HEK293 (cell line): ENCODE measurements at regions not wholly inside any gene's neighbourhood (a gene's known extent, or its start where the extent isn't known, plus 50 kb on each side); places are given as distances from the start of the nearest gene placed in this dataset.

ENCODE experiments used
- CTCF ChIA-PET: fragments of 350-600 bp; formaldehyde crosslinking; extraction: SDS; loops from one replicate; lab custom pipeline; 2021; ENCODE audit warnings: antibody characterized with exemption; lab: Yijun Ruan, JAX
- POLR2A ChIA-PET: fragments of 300-600 bp; formaldehyde crosslinking; extraction: SDS; loops from one replicate; lab custom pipeline; 2020; ENCODE audit warnings: antibody characterized with exemption, inconsistent platforms; lab: Yijun Ruan, JAX
- H3K27ac ChIP-seq: fragments of 200-500 bp; sonication (Bioruptor generic); 2 replicates; pipeline ENCODE4 v1.5.1; 2014; ENCODE audit warnings: low read depth, low read length, control low read depth, inconsistent platforms; ENCODE audit errors: extremely low read depth
- H3K36me3 ChIP-seq, 2 experiments: fragments of 200-500 bp in 1 of 2; sonication (Bioruptor generic) in 1 of 2; 1 replicate in 1 of 2; 2 replicates in 1 of 2; pipeline ENCODE4 v1.5.1; 2014 to 2017; ENCODE audit warnings: inconsistent platforms in 2 of 2, low read length in 2 of 2; ENCODE audit not compliant: control insufficient read depth in 2 of 2, insufficient read depth in 1 of 2
- H3K4me1 ChIP-seq: fragments of 200-500 bp; sonication (Bioruptor generic); 2 replicates; pipeline ENCODE4 v1.5.1; 2014; ENCODE audit warnings: mild to moderate bottlenecking, low read length, inconsistent platforms; ENCODE audit not compliant: control insufficient read depth, insufficient read depth
- H3K4me3 ChIP-seq: 2 replicates; pipeline ENCODE4 v1.5.1; 2011; ENCODE audit warnings: low read depth, mild to moderate bottlenecking, control low read depth, low read length, moderate library complexity
- H3K9me3 ChIP-seq: fragments of 200-500 bp; sonication (Bioruptor generic); 2 replicates; pipeline ENCODE4 v1.5.1; 2014; ENCODE audit warnings: low read depth, low read length, inconsistent platforms; ENCODE audit not compliant: control insufficient read depth, insufficient read depth
- FEZF1 ChIP-seq: fragments of 450-650 bp; formaldehyde crosslinking; IDR thresholded peaks from 2 replicates; pipeline ENCODE4 v1.5.1; 2016; ENCODE audit warnings: missing biosample characterization, missing genetic modification characterization
- HOXD13 ChIP-seq: sonication (generic); formaldehyde crosslinking; IDR thresholded peaks from 2 replicates; pipeline ENCODE4 v1.8.0; 2022; ENCODE audit warnings: missing genetic modification reagents, borderline replicate concordance
- IKZF3 ChIP-seq: fragments of 450-650 bp; IDR thresholded peaks from 2 replicates; pipeline ENCODE4 v1.5.0; 2018; ENCODE audit warnings: missing biosample characterization, mild to moderate bottlenecking, missing genetic modification characterization, moderate library complexity
- MZF1 ChIP-seq: fragments of 450-650 bp; formaldehyde crosslinking; IDR thresholded peaks from 2 replicates; pipeline ENCODE4 v1.5.1; 2017; ENCODE audit warnings: missing biosample characterization, missing genetic modification characterization, borderline replicate concordance
- SP7 ChIP-seq: fragments of 450-650 bp; formaldehyde crosslinking; IDR thresholded peaks from 2 replicates; pipeline ENCODE4 v1.5.1; 2016; ENCODE audit warnings: missing biosample characterization, missing genetic modification characterization
- ZBTB1 ChIP-seq: fragments of 450-650 bp; formaldehyde crosslinking; IDR thresholded peaks from 2 replicates; pipeline ENCODE4 v1.5.1; 2016; ENCODE audit warnings: missing biosample characterization, missing genetic modification characterization
- ZBTB17 ChIP-seq: fragments of 450-650 bp; formaldehyde crosslinking; IDR thresholded peaks from 2 replicates; pipeline ENCODE4 v1.5.1; 2016; ENCODE audit warnings: missing biosample characterization, missing genetic modification characterization
- ZBTB21 ChIP-seq: fragments of 450-650 bp; formaldehyde crosslinking; IDR thresholded peaks from 2 replicates; pipeline ENCODE4 v1.5.1; 2017; ENCODE audit warnings: missing biosample characterization, missing genetic modification characterization
- ZBTB8A ChIP-seq: fragments of 450-650 bp; formaldehyde crosslinking; IDR thresholded peaks from 2 replicates; pipeline ENCODE4 v1.5.1; 2016; ENCODE audit warnings: missing biosample characterization, missing genetic modification characterization
- ZEB2 ChIP-seq: fragments of 450-650 bp; formaldehyde crosslinking; IDR thresholded peaks from 2 replicates; pipeline ENCODE4 v1.5.1; 2016; ENCODE audit warnings: missing biosample characterization, missing genetic modification characterization
- ZFP37 ChIP-seq: fragments of 450-650 bp; formaldehyde crosslinking; IDR thresholded peaks from 2 replicates; pipeline ENCODE4 v1.5.1; 2016; ENCODE audit warnings: missing biosample characterization, missing genetic modification characterization
- ZNF132 ChIP-seq: fragments of 450-650 bp; formaldehyde crosslinking; IDR thresholded peaks from 2 replicates; pipeline ENCODE4 v1.5.1; 2017; ENCODE audit warnings: missing biosample characterization, missing genetic modification characterization, borderline replicate concordance
- ZNF223 ChIP-seq: fragments of 450-650 bp; formaldehyde crosslinking; IDR thresholded peaks from 2 replicates; pipeline ENCODE4 v1.5.1; 2016; ENCODE audit warnings: missing biosample characterization, missing genetic modification characterization
- ZNF248 ChIP-seq: fragments of 450-650 bp; formaldehyde crosslinking; IDR thresholded peaks from 2 replicates; pipeline ENCODE4 v1.5.1; 2017; ENCODE audit warnings: missing biosample characterization, missing genetic modification characterization
- ZNF302 ChIP-seq: fragments of 450-650 bp; formaldehyde crosslinking; IDR thresholded peaks from 2 replicates; pipeline ENCODE4 v1.5.1; 2016; ENCODE audit warnings: missing biosample characterization, missing genetic modification characterization, low read depth
- ZNF350 ChIP-seq: fragments of 450-650 bp; formaldehyde crosslinking; IDR thresholded peaks from 2 replicates; pipeline ENCODE4 v1.5.0; 2017; ENCODE audit warnings: missing biosample characterization, mild to moderate bottlenecking, missing genetic modification characterization
- ZNF48 ChIP-seq: fragments of 450-650 bp; formaldehyde crosslinking; IDR thresholded peaks from 2 replicates; pipeline ENCODE4 v1.5.1; 2016; ENCODE audit warnings: missing biosample characterization, missing genetic modification characterization
- ZNF596 ChIP-seq: fragments of 450-650 bp; IDR thresholded peaks from 2 replicates; pipeline ENCODE4 v1.5.0; 2018; ENCODE audit warnings: missing biosample characterization, mild to moderate bottlenecking, missing genetic modification characterization, moderate library complexity
- ZNF600 ChIP-seq: fragments of 450-650 bp; formaldehyde crosslinking; IDR thresholded peaks from 2 replicates; pipeline ENCODE4 v1.5.1; 2016; ENCODE audit warnings: missing biosample characterization, missing genetic modification characterization
- ZNF707 ChIP-seq: fragments of 450-650 bp; formaldehyde crosslinking; IDR thresholded peaks from 2 replicates; pipeline ENCODE4 v1.5.1; 2016; ENCODE audit warnings: missing biosample characterization, missing genetic modification characterization
- ZNF768 ChIP-seq: fragments of 450-650 bp; formaldehyde crosslinking; IDR thresholded peaks from 2 replicates; pipeline ENCODE4 v1.5.1; 2018; ENCODE audit warnings: missing biosample characterization, mild to moderate bottlenecking, missing genetic modification characterization
- ZNF776 ChIP-seq: fragments of 450-650 bp; formaldehyde crosslinking; IDR thresholded peaks from 2 replicates; pipeline ENCODE4 v1.5.0; 2017; ENCODE audit warnings: missing biosample characterization, missing genetic modification characterization, borderline replicate concordance
- TF ChIP-seq, protein P1 (sequence below): fragments of 450-650 bp; formaldehyde crosslinking; IDR thresholded peaks from 2 replicates; pipeline ENCODE4 v1.5.1; 2016; ENCODE audit warnings: missing biosample characterization, missing genetic modification characterization
- TF ChIP-seq, protein P2 (sequence below): fragments of 450-650 bp; formaldehyde crosslinking; IDR thresholded peaks from 2 replicates; pipeline ENCODE4 v1.5.1; 2017; ENCODE audit warnings: missing biosample characterization, missing genetic modification characterization
- TF ChIP-seq, protein P3 (sequence below): fragments of 450-650 bp; formaldehyde crosslinking; IDR thresholded peaks from 2 replicates; pipeline ENCODE4 v1.5.1; 2016; ENCODE audit warnings: missing biosample characterization, missing genetic modification characterization
- TF ChIP-seq, protein P4 (sequence below): fragments of 450-650 bp; formaldehyde crosslinking; IDR thresholded peaks from 2 replicates; pipeline ENCODE4 v1.5.1; 2016; ENCODE audit warnings: missing biosample characterization, missing genetic modification characterization
- TF ChIP-seq, protein P5 (sequence below): fragments of 450-650 bp; formaldehyde crosslinking; IDR thresholded peaks from 2 replicates; pipeline ENCODE4 v1.5.1; 2016; ENCODE audit warnings: missing biosample characterization, missing genetic modification characterization

DNA sequence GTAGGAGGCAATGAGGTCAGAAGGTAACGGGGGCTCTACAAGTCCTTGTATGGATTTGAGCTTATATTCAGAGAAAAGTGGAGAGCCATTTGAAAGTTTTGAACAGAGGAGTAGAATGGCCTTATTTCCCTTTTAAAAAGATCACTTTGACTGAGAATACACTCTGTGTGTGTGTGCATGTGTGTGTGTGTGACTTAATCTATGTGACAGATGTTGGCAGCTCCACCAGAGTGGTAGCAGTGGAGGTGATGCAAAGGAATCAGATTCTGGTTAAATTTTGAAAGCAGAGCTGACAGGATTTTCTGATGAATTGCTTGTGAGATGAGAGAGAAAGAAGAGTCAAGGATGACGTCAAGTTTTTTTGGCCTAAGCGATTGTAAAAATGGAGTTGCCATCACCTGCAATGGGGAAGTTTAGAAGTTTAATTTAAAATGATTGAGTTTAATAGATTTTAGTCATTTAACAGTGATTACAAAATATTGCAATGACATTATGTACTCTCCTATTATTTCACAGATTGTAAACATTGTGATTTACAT, 172.2 kb upstream of the HEY2 start:
- no peaks in the 10 kb centered on the region for H3K4me1 ChIP-seq
- no peaks in the 10 kb centered on the region for H3K36me3 ChIP-seq
- H3K9me3 ChIP-seq, result no peaks in the 10 kb centered on the region
- TF ChIP-seq, protein P1, sequence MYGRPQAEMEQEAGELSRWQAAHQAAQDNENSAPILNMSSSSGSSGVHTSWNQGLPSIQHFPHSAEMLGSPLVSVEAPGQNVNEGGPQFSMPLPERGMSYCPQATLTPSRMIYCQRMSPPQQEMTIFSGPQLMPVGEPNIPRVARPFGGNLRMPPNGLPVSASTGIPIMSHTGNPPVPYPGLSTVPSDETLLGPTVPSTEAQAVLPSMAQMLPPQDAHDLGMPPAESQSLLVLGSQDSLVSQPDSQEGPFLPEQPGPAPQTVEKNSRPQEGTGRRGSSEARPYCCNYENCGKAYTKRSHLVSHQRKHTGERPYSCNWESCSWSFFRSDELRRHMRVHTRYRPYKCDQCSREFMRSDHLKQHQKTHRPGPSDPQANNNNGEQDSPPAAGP (tag by site-specific recombination), result no peak
- TF ChIP-seq ZNF707 (tag by site-specific recombination) (no peak), ZNF776 (tag by site-specific recombination) (no peak), ZNF600 (tag by site-specific recombination) (no peak), ZBTB1 (tag by site-specific recombination) (no peak), ZNF302 (tag by site-specific recombination) (no peak), ZNF248 (tag by site-specific recombination) (no peak), ZFP37 (tag by site-specific recombination) (no peak), MZF1 (tag by site-specific recombination) (no peak), HOXD13 (no peak), ZNF48 (tag by site-specific recombination) (no peak), SP7 (tag by site-specific recombination) (no peak), ZNF768 (tag by site-specific recombination) (no peak), ZNF596 (tag by site-specific recombination) (no peak)
- TF ChIP-seq, protein P2, sequence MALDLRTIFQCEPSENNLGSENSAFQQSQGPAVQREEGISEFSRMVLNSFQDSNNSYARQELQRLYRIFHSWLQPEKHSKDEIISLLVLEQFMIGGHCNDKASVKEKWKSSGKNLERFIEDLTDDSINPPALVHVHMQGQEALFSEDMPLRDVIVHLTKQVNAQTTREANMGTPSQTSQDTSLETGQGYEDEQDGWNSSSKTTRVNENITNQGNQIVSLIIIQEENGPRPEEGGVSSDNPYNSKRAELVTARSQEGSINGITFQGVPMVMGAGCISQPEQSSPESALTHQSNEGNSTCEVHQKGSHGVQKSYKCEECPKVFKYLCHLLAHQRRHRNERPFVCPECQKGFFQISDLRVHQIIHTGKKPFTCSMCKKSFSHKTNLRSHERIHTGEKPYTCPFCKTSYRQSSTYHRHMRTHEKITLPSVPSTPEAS, result no peak
- H3K4me3 ChIP-seq, result no peak overlapping the region
- ChIA-PET POLR2A (no interaction called here), CTCF (no interaction called here)
- H3K27ac ChIP-seq, result no peak overlapping the region

DNA sequence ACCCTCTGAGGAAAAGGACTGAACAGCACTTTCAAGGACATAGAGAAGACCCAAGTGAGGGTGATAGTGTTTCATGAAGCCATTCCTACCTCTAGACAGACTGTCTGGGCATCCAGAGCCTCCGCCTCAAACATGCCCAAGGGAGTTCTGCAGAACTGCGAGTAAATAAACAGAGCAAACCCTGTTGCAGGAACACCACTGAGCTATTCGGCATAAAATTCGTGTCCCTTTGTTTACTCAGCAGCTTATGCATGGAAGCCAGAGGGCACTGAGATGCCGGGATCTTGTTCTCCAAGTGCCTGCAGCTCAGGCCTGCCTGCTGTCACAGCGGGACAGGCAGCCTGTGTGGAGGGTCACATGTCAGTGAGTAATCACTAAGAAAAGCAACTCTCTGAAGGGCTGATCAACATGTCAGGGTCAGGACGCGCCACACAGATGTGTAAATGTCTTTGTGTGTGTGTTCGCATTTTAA, 164.9 kb upstream of the HEY2 start:
- ChIA-PET CTCF (interaction anchor here (0.6 to 1.0 kb wide), 4 partner anchors 167 to 272 kb away, joined by 3 to 5 read pairs (median 4); no protein-coding TSS in a partner anchor), POLR2A (interaction anchor here (0.9 kb wide), 1 partner anchor 163 kb away, joined by 4 read pairs; no protein-coding TSS in a partner anchor)
- Histone ChIP-seq H3K9me3 (no peaks in the 10 kb centered on the region), H3K27ac (peak overlapping the region; percentile 27; the same call in 1 of the 2 replicates), H3K4me3 (no peak overlapping the region), H3K36me3 (no peaks in the 10 kb centered on the region), H3K4me1 (no peaks in the 10 kb centered on the region; the same call in 1 of the 2 replicates)
- TF ChIP-seq, protein P3, sequence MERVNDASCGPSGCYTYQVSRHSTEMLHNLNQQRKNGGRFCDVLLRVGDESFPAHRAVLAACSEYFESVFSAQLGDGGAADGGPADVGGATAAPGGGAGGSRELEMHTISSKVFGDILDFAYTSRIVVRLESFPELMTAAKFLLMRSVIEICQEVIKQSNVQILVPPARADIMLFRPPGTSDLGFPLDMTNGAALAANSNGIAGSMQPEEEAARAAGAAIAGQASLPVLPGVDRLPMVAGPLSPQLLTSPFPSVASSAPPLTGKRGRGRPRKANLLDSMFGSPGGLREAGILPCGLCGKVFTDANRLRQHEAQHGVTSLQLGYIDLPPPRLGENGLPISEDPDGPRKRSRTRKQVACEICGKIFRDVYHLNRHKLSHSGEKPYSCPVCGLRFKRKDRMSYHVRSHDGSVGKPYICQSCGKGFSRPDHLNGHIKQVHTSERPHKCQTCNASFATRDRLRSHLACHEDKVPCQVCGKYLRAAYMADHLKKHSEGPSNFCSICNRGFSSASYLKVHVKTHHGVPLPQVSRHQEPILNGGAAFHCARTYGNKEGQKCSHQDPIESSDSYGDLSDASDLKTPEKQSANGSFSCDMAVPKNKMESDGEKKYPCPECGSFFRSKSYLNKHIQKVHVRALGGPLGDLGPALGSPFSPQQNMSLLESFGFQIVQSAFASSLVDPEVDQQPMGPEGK (tag by site-specific recombination), result peak; percentile 38; the same call in 1 of the 2 replicates
- TF ChIP-seq, protein P4, sequence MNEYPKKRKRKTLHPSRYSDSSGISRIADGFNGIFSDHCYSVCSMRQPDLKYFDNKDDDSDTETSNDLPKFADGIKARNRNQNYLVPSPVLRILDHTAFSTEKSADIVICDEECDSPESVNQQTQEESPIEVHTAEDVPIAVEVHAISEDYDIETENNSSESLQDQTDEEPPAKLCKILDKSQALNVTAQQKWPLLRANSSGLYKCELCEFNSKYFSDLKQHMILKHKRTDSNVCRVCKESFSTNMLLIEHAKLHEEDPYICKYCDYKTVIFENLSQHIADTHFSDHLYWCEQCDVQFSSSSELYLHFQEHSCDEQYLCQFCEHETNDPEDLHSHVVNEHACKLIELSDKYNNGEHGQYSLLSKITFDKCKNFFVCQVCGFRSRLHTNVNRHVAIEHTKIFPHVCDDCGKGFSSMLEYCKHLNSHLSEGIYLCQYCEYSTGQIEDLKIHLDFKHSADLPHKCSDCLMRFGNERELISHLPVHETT (tag by site-specific recombination), result peak; percentile 68
- TF ChIP-seq ZBTB17 (tag by site-specific recombination) (peak; percentile 97), ZEB2 (tag by site-specific recombination) (peak; percentile 72), ZNF223 (tag by site-specific recombination) (no peak), IKZF3 (peak; percentile 55; the same call in 1 of the 2 replicates), ZBTB21 (tag by site-specific recombination) (peak; percentile 55; the same call in 1 of the 2 replicates), ZNF132 (tag by site-specific recombination) (no peak), ZNF350 (tag by site-specific recombination) (no peak), FEZF1 (peak; percentile 75), ZNF596 (tag by site-specific recombination) (0 out of 2 replicates have a peak, but pooled peaks have one; percentile 12), ZBTB8A (peak; percentile 50)
- TF ChIP-seq, protein P1 (tag by site-specific recombination), result 0 out of 2 replicates have a peak, but pooled peaks have one; percentile 20
- TF ChIP-seq, protein P5, sequence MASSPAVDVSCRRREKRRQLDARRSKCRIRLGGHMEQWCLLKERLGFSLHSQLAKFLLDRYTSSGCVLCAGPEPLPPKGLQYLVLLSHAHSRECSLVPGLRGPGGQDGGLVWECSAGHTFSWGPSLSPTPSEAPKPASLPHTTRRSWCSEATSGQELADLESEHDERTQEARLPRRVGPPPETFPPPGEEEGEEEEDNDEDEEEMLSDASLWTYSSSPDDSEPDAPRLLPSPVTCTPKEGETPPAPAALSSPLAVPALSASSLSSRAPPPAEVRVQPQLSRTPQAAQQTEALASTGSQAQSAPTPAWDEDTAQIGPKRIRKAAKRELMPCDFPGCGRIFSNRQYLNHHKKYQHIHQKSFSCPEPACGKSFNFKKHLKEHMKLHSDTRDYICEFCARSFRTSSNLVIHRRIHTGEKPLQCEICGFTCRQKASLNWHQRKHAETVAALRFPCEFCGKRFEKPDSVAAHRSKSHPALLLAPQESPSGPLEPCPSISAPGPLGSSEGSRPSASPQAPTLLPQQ (tag by site-specific recombination), result peak; percentile 56
